8988T (cell line): ENCODE measurements at regions not wholly inside any gene's neighbourhood (a gene's known extent, or its start where the extent isn't known, plus 50 kb on each side); places are given as distances from the start of the nearest gene placed in this dataset.
"Not testable (repeated sequence)": the region's sequence is repeated elsewhere in the genome, so short reads cannot be mapped to it uniquely, and the experiment has no call there.

Experiments used
- DNase-seq: peaks from one replicate; pipeline ENCODE4 v3.0.0; 2011

GRCh38 chr3:125831005-125831750, 137.8 kb upstream of the ROPN1B start:
- not testable (repeated sequence) for DNase-seq

- DNase-seq: not testable (repeated sequence)
Observed at GRCh38 chr3:125835562-125835961, 133.4 kb upstream of the ROPN1B start.

- DNase-seq: not testable (repeated sequence)
Observed at GRCh38 chr3:125836011-125836551, 132.9 kb upstream of the ROPN1B start.

GRCh38 chr3:125836786-125837185, 132.2 kb upstream of the ROPN1B start:
- not testable (repeated sequence) for DNase-seq

GRCh38 chr3:125838857-125839256, 130.1 kb upstream of the ROPN1B start:
- DNase-seq: not testable (repeated sequence)

- not testable (repeated sequence) for DNase-seq
Observed at GRCh38 chr3:125840465-125840864, 128.5 kb upstream of the ROPN1B start.

GRCh38 chr3:125847966-125848365, 121.0 kb upstream of the ROPN1B start:
- not testable (repeated sequence) for DNase-seq

- DNase-seq: not testable (repeated sequence)
Observed at GRCh38 chr3:125855006-125855405, 114.0 kb upstream of the ROPN1B start.

GRCh38 chr3:125860547-125860946, 108.4 kb upstream of the ROPN1B start:
- not testable (repeated sequence) for DNase-seq

- not testable (repeated sequence) for DNase-seq
Observed at GRCh38 chr3:125862841-125863254, 106.1 kb upstream of the ROPN1B start.

GRCh38 chr3:125864532-125864931, 104.4 kb upstream of the ROPN1B start:
- DNase-seq: not testable (repeated sequence)

GRCh38 chr3:125886006-125886405, 83.0 kb upstream of the ROPN1B start:
- DNase-seq: not testable (repeated sequence)

GRCh38 chr3:125899181-125899580, 69.8 kb upstream of the ROPN1B start:
- not testable (repeated sequence) for DNase-seq

GRCh38 chr3:125901473-125901872, 67.5 kb upstream of the ROPN1B start:
- DNase-seq: not testable (repeated sequence)

- not testable (repeated sequence) for DNase-seq
Observed at GRCh38 chr3:125903780-125904455, 65.1 kb upstream of the ROPN1B start.

GRCh38 chr3:125907279-125907678, 61.7 kb upstream of the ROPN1B start:
- not testable (repeated sequence) for DNase-seq

- not testable (repeated sequence) for DNase-seq
Observed at GRCh38 chr3:125910851-125911250, 58.1 kb upstream of the ROPN1B start.

- DNase-seq: not testable (repeated sequence)
Observed at GRCh38 chr3:125914608-125915436, 54.2 kb upstream of the ROPN1B start.

GRCh38 chr3:125915437-125915787, 53.6 kb upstream of the ROPN1B start:
- not testable (repeated sequence) for DNase-seq

GRCh38 chr3:125915792-125916375, 53.1 kb upstream of the ROPN1B start:
- peak; percentile 65 for DNase-seq

GRCh38 chr3:125916376-125916978, 52.5 kb upstream of the ROPN1B start:
- peak; percentile 47 for DNase-seq

- DNase-seq: not testable (repeated sequence)
Observed at GRCh38 chr3:125917020-125917549, 51.9 kb upstream of the ROPN1B start.
